ENCODE measurements at regions not wholly inside any gene's neighbourhood (a gene's known extent, or its start where the extent isn't known, plus 50 kb on each side); places are given as distances from the start of the nearest gene placed in this dataset.

DNA sequence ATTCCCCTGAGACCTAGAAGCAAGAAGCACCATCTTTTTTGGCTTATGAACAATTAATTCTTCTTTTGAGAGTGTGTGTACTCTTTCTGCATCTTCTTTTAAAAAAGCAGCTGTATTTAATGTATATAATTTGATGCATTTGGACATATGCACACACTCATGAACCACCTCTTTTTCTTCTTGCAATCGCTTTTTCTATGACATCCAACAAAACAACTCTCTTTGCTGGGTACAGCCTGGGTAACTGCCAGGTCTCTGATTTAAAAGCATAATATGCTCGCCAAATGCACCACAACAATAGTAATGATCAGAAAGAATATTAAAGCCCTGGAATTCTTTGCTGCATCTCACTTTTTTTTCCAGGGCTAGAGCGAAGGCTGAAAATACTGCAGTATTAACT lies 97.3 kb downstream of the HAPSTR1 start:
- DNase-seq, result no peak

DNA sequence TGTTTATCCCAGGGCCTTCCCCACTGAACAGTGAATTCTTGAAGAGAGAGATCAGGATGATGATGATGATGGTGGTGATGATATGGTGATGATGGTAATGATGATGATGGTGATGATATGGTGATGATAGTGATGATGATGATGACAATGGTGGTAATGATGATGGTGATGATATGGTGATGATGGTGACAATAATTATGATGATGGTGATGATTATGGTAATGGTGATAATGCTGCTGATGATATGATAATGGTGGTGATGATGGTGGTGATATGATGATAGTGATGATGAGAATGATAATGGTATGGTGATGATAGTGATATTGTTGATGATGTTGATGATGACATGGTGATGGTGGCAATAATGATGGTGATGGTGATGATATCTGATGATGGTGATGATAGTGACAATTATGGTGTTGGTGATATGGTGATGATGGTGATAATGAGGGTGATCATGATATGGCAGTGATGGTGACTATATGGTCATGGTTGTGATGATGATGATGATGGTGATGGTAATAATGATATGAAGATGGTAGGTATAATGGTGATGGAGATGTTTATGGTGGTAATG lies 99.9 kb downstream of the HAPSTR1 start:
- no peak for DNase-seq

GRCh38 chr16:9192746-9193145 lies 101.3 kb downstream of the HAPSTR1 start:
- no peak for DNase-seq

GRCh38 chr16:9195287-9195686 lies 103.8 kb downstream of the HAPSTR1 start:
- DNase-seq, result no peak

DNA sequence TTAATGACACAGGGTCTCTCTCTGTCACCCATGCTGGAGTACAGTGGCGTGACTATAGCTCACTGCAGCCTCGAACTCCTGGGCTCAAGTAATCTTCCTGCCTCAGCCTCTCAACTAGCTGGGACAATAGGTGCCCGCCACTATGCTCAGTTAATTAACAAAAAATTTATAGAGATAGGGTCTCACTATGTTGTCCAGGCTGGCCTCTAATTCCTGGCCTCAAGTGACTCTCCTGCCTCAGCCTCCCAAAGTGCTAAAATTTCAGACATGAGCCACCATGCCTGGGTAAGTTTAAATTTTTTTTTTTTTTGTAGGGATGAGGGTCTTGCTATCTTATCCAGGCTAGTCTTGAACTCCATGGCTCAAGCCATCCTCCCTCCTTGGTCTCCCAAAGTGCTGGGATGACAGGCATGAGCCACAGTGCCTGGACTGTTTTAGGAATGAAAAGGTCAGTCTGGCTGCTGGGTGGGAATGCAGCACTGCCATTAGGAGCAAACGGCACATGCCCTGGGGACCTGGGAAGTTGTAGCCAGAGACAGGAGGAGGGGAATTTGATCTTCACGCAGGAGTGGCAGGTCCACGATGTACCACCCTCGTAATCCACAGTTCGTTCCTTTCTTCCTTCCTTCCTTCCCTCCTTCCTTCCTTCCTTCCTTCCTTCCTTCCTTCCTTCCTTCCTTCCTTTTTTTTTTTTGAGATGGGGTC lies 106.7 kb downstream of the HAPSTR1 start:
- DNase-seq, result no peak

- no peak for DNase-seq
Measured at GRCh38 chr16:9199311-9199710, 107.9 kb downstream of the HAPSTR1 start.

- no peak for DNase-seq
Measured at GRCh38 chr16:9199751-9200150, 108.3 kb downstream of the HAPSTR1 start.

DNA sequence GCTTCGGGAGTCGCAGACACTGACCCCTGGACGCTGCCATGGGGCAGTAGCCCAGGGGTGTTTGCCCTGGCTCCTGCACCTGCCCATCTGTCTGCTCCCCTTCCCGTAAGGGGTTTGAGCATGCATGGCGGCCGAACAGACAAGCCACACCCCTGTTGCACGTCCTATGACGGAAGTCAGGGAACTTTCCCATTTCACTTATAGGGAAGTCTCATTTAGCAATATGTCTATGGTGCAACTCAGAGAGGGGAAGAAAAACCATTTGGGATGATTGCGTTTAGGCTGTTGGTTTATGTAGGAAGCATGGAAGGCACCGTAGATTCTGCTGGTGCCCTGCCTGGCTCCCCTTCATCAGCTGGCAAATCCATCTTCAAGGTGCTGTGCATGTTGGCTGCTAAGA lies 112.5 kb downstream of the HAPSTR1 start:
- DNase-seq, result no peak

GRCh38 chr16:9205661-9206060 lies 114.2 kb downstream of the HAPSTR1 start:
- DNase-seq, result no peak

- DNase-seq, result no peak
Measured at GRCh38 chr16:9206156-9206555, 114.7 kb downstream of the HAPSTR1 start.

DNA sequence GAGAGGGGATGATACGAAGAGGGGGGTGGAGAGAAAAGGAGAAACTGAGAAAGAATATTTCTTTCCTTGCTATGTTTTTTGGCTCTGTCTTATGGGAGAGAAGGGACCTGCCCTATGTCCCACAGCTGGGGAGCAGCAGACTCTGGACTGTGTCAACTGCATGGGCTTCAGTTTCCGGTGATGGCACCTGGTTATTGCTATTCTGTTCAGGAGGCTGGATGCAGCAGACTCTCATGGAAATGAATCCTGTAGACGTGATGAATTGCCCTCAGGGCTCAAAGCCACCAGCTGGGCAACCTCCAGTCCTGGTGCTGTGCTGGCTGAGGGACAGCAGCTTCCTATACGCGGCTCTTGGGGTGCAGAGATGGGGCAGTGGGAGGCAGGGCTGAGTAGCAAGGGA lies 121.2 kb downstream of the HAPSTR1 start:
- DNase-seq, result no peak

DNA sequence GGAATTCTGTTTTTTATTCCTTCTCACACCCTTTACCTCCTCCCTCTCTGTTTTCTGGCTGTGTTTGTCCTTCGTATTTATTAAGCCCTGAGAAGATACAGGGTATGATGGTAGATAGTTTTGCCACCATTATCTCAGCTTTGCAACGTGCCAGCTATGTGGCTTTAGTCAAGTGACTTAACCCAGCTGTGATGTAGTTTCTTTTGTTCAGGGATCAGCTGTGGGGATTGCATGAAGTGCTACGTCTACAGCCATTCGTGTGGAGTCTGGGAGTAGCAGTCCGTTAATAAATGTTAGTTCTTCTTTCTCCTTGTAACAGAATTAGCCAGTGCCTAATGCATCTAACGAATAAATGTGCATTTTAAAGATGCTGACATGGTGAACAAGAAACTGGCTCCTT lies 128.4 kb downstream of the HAPSTR1 start:
- DNase-seq, result no peak

DNA sequence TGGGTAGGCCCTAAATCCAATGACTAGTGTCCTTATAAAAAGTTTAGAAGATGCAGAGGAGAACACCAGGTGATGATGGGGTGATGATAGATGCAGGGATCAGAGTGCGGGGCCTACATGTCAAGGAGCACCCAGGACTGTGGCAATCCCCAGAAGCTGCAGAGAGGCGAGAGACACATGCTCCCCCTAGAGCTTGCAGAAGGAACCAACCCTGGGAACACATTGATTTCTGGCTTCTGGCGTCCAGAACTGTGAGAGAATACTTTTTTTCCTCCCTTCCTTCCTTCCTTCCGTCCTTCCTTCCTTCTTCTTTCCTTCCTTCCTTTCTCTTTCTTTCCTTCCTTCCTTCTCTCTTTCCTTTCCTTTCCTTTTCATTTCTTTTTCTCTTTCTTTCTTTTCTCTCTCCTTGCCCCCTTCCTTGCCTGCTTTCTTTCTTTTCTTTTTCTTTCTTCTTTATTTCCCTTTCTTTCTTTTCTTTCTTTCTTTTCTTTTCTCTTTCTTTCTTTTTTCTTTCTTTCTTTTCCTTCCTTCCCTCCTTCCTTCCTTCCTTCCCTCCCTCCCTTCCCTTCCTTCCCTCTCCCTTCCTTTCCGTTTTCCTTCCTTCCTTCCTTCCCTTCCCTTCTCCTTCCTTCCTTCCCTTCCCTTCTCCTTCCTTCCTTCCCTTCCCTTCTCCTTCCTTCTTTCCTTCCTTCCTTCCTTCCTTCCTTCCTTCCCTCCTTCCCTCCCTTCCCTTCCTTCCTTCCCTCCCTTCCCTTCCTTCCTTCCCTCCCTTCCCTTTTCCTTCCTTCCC lies 134.3 kb downstream of the HAPSTR1 start:
- DNase-seq, result peak; percentile 5

DNA sequence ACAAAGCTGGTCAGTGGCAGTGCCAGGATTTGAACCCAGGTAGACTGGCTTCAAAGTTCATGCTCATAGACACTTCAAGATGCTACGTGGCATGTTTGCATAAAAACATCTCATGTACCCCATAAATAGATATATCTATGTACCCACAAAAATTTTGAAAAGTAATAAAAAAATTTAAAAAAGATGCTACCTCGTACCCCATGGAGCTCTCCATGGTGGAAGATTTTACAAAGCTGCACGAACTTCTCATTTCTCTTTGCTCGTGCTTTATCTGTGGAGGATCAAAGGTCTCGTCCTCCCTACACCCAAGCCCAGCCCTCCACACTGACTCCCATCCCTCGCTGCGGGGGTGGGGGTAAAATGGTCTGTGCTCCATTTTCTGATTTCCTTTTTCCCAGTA lies 135.5 kb downstream of the HAPSTR1 start:
- no peak for DNase-seq

- DNase-seq, result no peak
Measured at GRCh38 chr16:9231039-9231438, 139.6 kb downstream of the HAPSTR1 start.

DNA sequence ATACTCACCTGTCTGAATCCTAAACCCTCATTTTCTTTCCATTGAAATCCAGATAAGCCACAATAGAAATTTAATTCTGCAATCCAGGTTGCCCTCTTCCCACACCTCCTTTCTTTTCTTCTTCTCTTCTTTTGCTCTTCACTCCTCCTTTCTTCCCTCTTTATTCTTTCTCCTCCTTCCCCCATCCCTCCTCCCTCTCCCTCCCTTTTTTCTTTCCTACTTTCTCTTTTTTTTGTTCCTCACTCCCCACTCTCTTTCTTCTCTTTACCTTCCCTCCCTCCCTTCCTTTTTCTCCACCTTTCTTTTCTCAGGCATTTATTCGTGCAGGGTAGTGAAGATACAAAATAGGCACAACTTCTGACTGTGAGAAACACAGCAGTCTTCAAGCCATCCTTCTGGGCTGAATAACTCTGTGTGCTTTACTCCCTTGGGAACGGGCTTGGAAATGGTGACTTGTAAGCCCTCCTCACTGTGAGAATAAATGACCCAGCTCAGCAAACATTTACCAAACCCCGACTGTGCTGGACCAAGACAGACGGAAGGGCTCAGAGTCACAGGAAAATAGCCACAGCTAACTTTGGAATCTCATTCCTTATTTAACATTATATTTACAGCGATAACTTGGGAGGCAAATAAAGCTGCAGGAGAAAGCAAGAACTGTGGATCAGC lies 140.8 kb downstream of the HAPSTR1 start:
- no peak for DNase-seq

DNA sequence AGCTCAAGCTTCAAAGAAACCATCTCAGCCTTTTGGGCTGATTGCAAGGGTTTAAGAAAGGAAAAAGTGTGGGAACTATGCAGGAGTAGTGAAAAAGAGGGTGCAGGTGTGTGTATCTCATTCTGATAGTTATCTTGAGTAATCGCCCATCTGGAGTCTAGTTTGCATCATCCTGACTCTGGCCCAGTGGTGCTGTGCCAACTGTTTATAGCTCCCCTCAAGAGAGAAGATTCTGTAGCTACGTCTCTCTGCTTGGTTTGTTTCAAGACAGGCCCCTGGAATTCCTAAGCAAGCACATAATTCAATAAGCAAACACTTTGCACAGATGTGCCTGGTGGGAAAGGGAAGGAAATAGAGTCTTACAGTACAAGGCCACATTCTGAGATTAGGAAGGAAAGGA lies 144.4 kb downstream of the HAPSTR1 start:
- DNase-seq, result no peak

DNA sequence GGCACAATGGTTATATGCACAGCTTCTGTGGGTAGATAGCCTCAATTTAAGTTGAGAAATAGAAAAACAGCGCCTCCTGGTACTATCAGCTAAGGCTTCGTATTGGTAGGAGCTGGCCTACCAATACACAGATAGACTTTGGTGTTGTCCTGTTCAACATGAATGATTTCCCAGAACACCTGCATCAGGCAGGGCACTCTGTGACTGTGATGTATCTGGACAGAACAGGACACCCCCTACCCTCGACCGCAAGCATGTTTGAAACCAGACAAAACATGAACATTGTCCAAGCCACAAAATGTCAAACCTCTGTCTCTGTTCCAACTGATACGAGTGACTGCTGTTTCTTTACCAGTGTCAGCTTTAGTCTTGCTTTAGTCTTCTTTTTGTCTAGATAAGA lies 144.9 kb downstream of the HAPSTR1 start:
- DNase-seq, result no peak

DNA sequence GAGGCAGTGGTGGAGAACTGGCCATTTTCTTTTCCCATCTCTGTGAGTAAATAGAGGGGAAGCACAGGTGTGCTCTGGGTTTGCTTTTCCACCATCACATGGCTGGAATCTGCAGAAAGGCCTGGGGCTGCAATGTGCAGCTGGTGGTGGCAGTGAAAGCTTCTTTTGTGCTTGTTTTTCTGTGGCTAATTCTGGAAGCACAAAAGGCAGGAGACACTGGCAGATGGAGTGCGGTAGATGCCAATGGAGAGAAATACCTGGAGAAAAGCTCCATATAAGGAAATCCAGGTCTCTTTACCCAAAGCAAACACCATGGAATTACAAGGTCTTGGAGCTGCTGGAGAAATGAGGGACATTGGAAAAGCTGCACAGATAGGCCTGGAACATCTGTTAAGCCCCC lies 146.9 kb downstream of the HAPSTR1 start:
- DNase-seq, result no peak

GRCh38 chr16:9241177-9241576 lies 149.7 kb downstream of the HAPSTR1 start:
- DNase-seq, result no peak

- DNase-seq, result no peak
Measured at GRCh38 chr16:9248162-9248561, 156.7 kb downstream of the HAPSTR1 start.

DNA sequence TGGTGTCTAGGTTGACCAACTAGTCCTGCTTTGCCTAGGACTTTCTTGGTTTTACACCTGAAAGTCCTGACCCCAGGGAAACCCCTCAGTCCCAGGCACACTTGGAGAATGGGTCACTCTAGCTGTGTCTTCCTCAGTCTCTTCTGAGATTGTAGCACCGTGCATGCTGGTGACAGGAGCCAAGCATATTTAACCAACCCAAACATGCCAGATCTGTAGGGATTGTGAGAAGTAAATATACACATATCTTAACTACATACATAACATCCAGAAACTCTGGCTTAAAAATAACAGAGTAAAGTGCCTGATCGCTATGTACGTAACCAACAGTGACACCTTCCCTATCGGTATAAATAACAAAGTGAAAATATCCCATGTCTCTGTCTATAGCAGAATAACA lies 158.1 kb downstream of the HAPSTR1 start:
- no peak for DNase-seq

DNA sequence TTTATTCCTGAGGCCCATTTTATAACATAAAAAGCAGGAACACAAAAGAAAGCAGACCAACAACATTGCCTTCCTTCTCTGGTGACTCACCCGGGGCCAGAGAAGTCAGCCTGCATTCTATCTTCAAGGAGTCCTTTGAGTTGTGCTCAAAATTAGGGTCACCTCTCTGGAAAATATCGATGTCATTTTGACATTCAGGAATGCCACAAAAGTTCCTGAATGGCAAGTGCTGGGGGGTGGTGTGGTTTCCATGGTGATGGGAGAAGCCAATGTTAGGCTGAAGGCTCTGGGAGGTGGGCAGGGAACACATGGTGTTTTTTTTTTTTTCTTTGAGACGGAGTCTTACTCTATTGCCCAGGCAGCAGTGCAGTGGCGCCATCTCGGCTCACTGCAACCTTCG lies 159.6 kb downstream of the HAPSTR1 start:
- no peak for DNase-seq

- DNase-seq, result no peak
Measured at GRCh38 chr16:9254863-9255262, 163.4 kb downstream of the HAPSTR1 start.
